Upper lobe of left lung (tissue), 6 donors: ENCODE measurements at regions not wholly inside any gene's neighbourhood (a gene's known extent, or its start where the extent isn't known, plus 50 kb on each side); places are given as distances from the start of the nearest gene placed in this dataset.

Source experiments
- ATAC-seq, 2 donors: fragments of 200-7000 bp; cut with Tn5 transposase; one replicate each; pipeline ENCODE4 v1.9.1; 2022; ENCODE audit warnings: mild to moderate bottlenecking in 2 of 2, moderate library complexity in 2 of 2; ENCODE audit not compliant: low FRiP score in 2 of 2
- DNase-seq, 2 donors: peaks; one replicate each; pipeline ENCODE4 v3.0.0-alpha.2; 2019 to 2020
- H3K27ac ChIP-seq, 4 donors: fragments of 200-600 bp; sonication (generic); one replicate each; pipeline ENCODE4 v1.5.1; 2016 to 2019
- H3K27me3 ChIP-seq, 4 donors: fragments of 200-600 bp; sonication (generic); one replicate each; pipeline ENCODE4 v1.5.1; 2017 to 2019
- H3K36me3 ChIP-seq, 4 donors: fragments of 200-600 bp; sonication (generic); one replicate each; pipeline ENCODE4 v1.5.1; 2016 to 2019
- H3K4me1 ChIP-seq, 4 donors: fragments of 200-600 bp; sonication (generic); one replicate each; pipeline ENCODE4 v1.5.1; 2018 to 2019
- H3K4me3 ChIP-seq, 4 donors: fragments of 200-600 bp; sonication (generic); one replicate each; pipeline ENCODE4 v1.5.1; 2017 to 2019; ENCODE audit warnings: mild to moderate bottlenecking in 2 of 4, moderate library complexity in 1 of 4
- H3K9me3 ChIP-seq, 4 donors: fragments of 200-600 bp; sonication (generic); one replicate each; pipeline ENCODE4 v1.5.1; 2018 to 2019
- CTCF ChIP-seq, 6 experiments: fragments of 450-650 bp in 4 of 6; fragments of 200-600 bp in 2 of 6; sonication (generic) in 2 of 6; IDR thresholded peaks; one replicate each; pipeline ENCODE4 v1.5.1; 2016 to 2019; ENCODE audit warnings: antibody characterized with exemption in 6 of 6
- EP300 ChIP-seq, 4 donors: sonication (generic); formaldehyde crosslinking; IDR thresholded peaks; one replicate each; pipeline ENCODE4 v1.5.1; 2017; ENCODE audit warnings: antibody characterized with exemption in 4 of 4, control low read depth in 2 of 4
- POLR2A ChIP-seq, 4 donors: fragments of 450-650 bp; IDR thresholded peaks; one replicate each; pipeline ENCODE4 v1.5.1; 2016 to 2017; ENCODE audit warnings: antibody characterized with exemption in 4 of 4, mild to moderate bottlenecking in 2 of 4
- POLR2AphosphoS5 ChIP-seq, 2 donors: sonication (generic); formaldehyde crosslinking; IDR thresholded peaks; one replicate each; pipeline ENCODE4 v1.5.1; 2017; ENCODE audit warnings: antibody characterized with exemption in 2 of 2
- WGBS, 2 donors: methylation state at CpG; one replicate each; pipeline ENCODE4 v1.1.5; 2017 to 2018; 5-methylcytosine and 5-hydroxymethylcytosine counted together
- donor health status: DM: no; HTN: no; CAD: no; lungs with moderate emphysema.
- donor health status: DM: no; HTN: yes; CAD: no; lungs with severe emphysema.

- Histone ChIP-seq H3K4me3 (no peak overlapping the region), H3K27me3 (no peaks in the 10 kb centered on the region), H3K36me3 (no peaks in the 10 kb centered on the region), H3K9me3 (no peaks in the 10 kb centered on the region), H3K4me1 (no peaks in the 10 kb centered on the region), H3K27ac (no peak overlapping the region)
- ATAC-seq (no peak), DNase-seq (no peak)
- WGBS, 2 donors: 80 to 84% methylated on average over 5 of the region's 5 CpGs
- TF ChIP-seq POLR2A (IDR thresholded peaks at IDR 0.05): no peak
- no peak for TF ChIP-seq CTCF (IDR thresholded peaks at IDR 0.05)
- no peak for TF ChIP-seq EP300 (IDR thresholded peaks at IDR 0.05)
- TF ChIP-seq POLR2AphosphoS5 (IDR thresholded peaks at IDR 0.05): no peak
These were observed 983.9 kb upstream of the CNTN5 start for GRCh38 chr11:98036810-98037209.

GRCh38 chr11:98040061-98040808 lies 980.5 kb upstream of the CNTN5 start:
- DNase-seq (no peak), ATAC-seq (no peak)
- H3K9me3 ChIP-seq: no peaks in the 10 kb centered on the region
- no peak overlapping the region for H3K27ac ChIP-seq
- no peak overlapping the region for H3K4me3 ChIP-seq
- 93 to 95% methylated on average over 4 of the region's 4 CpGs for WGBS, 2 donors
- TF ChIP-seq POLR2AphosphoS5 (IDR thresholded peaks at IDR 0.05): no peak
- TF ChIP-seq EP300 (IDR thresholded peaks at IDR 0.05): no peak
- TF ChIP-seq POLR2A (IDR thresholded peaks at IDR 0.05): no peak
- TF ChIP-seq CTCF (IDR thresholded peaks at IDR 0.05): no peak
- no peaks in the 10 kb centered on the region for H3K4me1 ChIP-seq
- H3K27me3 ChIP-seq: no peaks in the 10 kb centered on the region
- H3K36me3 ChIP-seq: no peaks in the 10 kb centered on the region

GRCh38 chr11:98047647-98048046 lies 973.1 kb upstream of the CNTN5 start:
- DNase-seq (no peak), ATAC-seq (no peak)
- H3K27me3 ChIP-seq: no peaks in the 10 kb centered on the region
- TF ChIP-seq POLR2AphosphoS5 (IDR thresholded peaks at IDR 0.05) (no peak), POLR2A (IDR thresholded peaks at IDR 0.05) (no peak), CTCF (IDR thresholded peaks at IDR 0.05) (no peak), EP300 (IDR thresholded peaks at IDR 0.05) (no peak)
- no peak overlapping the region for H3K27ac ChIP-seq
- no peaks in the 10 kb centered on the region for H3K36me3 ChIP-seq
- no peaks in the 10 kb centered on the region for H3K4me1 ChIP-seq
- WGBS, 2 donors: 84 to 87% methylated on average over 3 of the region's 3 CpGs
- no peak overlapping the region for H3K4me3 ChIP-seq
- H3K9me3 ChIP-seq: no peaks in the 10 kb centered on the region

GRCh38 chr11:98053851-98054250 lies 966.9 kb upstream of the CNTN5 start:
- Histone ChIP-seq H3K4me1 (no peaks in the 10 kb centered on the region), H3K27me3 (no peaks in the 10 kb centered on the region), H3K27ac (no peak overlapping the region), H3K36me3 (no peaks in the 10 kb centered on the region), H3K4me3 (no peak overlapping the region), H3K9me3 (no peaks in the 10 kb centered on the region)
- ATAC-seq (no peak), DNase-seq (no peak)
- no peak for TF ChIP-seq POLR2A (IDR thresholded peaks at IDR 0.05)
- no peak for TF ChIP-seq POLR2AphosphoS5 (IDR thresholded peaks at IDR 0.05)
- TF ChIP-seq EP300 (IDR thresholded peaks at IDR 0.05): no peak
- TF ChIP-seq CTCF (IDR thresholded peaks at IDR 0.05): no peak
- WGBS, 2 donors: 77 to 81% methylated on average over 2 of the region's 2 CpGs

GRCh38 chr11:98056945-98057344 lies 963.8 kb upstream of the CNTN5 start:
- no peak overlapping the region for H3K27ac ChIP-seq
- no peaks in the 10 kb centered on the region for H3K4me1 ChIP-seq
- H3K36me3 ChIP-seq: no peaks in the 10 kb centered on the region
- ATAC-seq (no peak), DNase-seq (no peak)
- H3K27me3 ChIP-seq: no peaks in the 10 kb centered on the region
- no peaks in the 10 kb centered on the region for H3K9me3 ChIP-seq
- WGBS, 2 donors: 30 to 38% methylated on average over 1 of the region's 1 CpG
- no peak overlapping the region for H3K4me3 ChIP-seq
- TF ChIP-seq EP300 (IDR thresholded peaks at IDR 0.05) (no peak), POLR2AphosphoS5 (IDR thresholded peaks at IDR 0.05) (no peak), POLR2A (IDR thresholded peaks at IDR 0.05) (no peak), CTCF (IDR thresholded peaks at IDR 0.05) (no peak)
